DOHH2 (cell line): ENCODE measurements at regions not wholly inside any gene's neighbourhood (a gene's known extent, or its start where the extent isn't known, plus 50 kb on each side); places are given as distances from the start of the nearest gene placed in this dataset.

ENCODE experiments used
- H3F3A ChIP-seq: fragments of 200-600 bp; sonication (generic), shearing (Covaris generic); 2 replicates; pipeline ENCODE4 v1.6.0; 2016; ENCODE audit warnings: antibody characterized with exemption, mild to moderate bottlenecking; ENCODE audit not compliant: control insufficient read depth, insufficient read depth
- H3K27ac ChIP-seq: fragments of 200-600 bp; sonication (generic); 2 replicates; pipeline ENCODE4 v1.5.1; 2014; ENCODE audit warnings: low read depth, mild to moderate bottlenecking, low read length, moderate library complexity
- H3K27me3 ChIP-seq: fragments of 200-600 bp; sonication (generic); 2 replicates; pipeline ENCODE4 v1.6.1; 2014; ENCODE audit warnings: mild to moderate bottlenecking, low read length, mixed read lengths; ENCODE audit not compliant: control insufficient read depth
- H3K36me3 ChIP-seq: fragments of 200-600 bp; sonication (generic); 2 replicates; pipeline ENCODE4 v1.6.1; 2014; ENCODE audit warnings: mild to moderate bottlenecking, low read length, moderate library complexity, mixed read lengths; ENCODE audit not compliant: control insufficient read depth
- H3K4me1 ChIP-seq: fragments of 200-600 bp; sonication (generic); 2 replicates; pipeline ENCODE4 v1.6.1; 2014; ENCODE audit warnings: mild to moderate bottlenecking, low read length, mixed read lengths; ENCODE audit not compliant: control insufficient read depth
- H3K4me2 ChIP-seq: fragments of 200-600 bp; sonication (generic); 2 replicates; pipeline ENCODE4 v1.6.0; 2014; ENCODE audit warnings: mild to moderate bottlenecking, low read length, moderate library complexity
- H3K4me3 ChIP-seq: fragments of 200-600 bp; sonication (generic); 2 replicates; pipeline ENCODE4 v1.5.1; 2014; ENCODE audit warnings: mild to moderate bottlenecking, low read length, mixed read lengths
- H3K79me2 ChIP-seq: fragments of 200-600 bp; sonication (generic); 2 replicates; pipeline ENCODE4 v1.6.1; 2014; ENCODE audit warnings: mild to moderate bottlenecking, low read length, mixed read lengths; ENCODE audit not compliant: control insufficient read depth
- H3K9me2 ChIP-seq: fragments of 200-600 bp; sonication (generic); replicated peaks from 2 replicates; pipeline ENCODE4 v1.6.1; 2014; ENCODE audit warnings: mild to moderate bottlenecking, low read length, mixed read lengths; ENCODE audit not compliant: control insufficient read depth
- H3K9me3 ChIP-seq: fragments of 200-600 bp; sonication (generic); 2 replicates; pipeline ENCODE4 v1.6.1; 2014; ENCODE audit warnings: antibody characterized with exemption, low read length, mixed read lengths; ENCODE audit not compliant: control insufficient read depth, insufficient read depth
- H4K20me1 ChIP-seq: fragments of 200-600 bp; sonication (generic); 2 replicates; pipeline ENCODE4 v1.6.0; 2014; ENCODE audit warnings: low read depth, mild to moderate bottlenecking, antibody characterized with exemption, low read length, moderate library complexity; ENCODE audit not compliant: control insufficient read depth, insufficient read depth
- CTCF ChIP-seq: fragments of 200-600 bp; sonication (generic); IDR thresholded peaks from one replicate; pipeline ENCODE4 v1.5.1; 2014; ENCODE audit warnings: antibody characterized with exemption, mild to moderate bottlenecking, low read depth, low read length; ENCODE audit not compliant: poor library complexity, severe bottlenecking
- EZH2phosphoT487 ChIP-seq: fragments of 200-600 bp; sonication (generic); IDR thresholded peaks from 2 replicates; pipeline ENCODE4 v1.6.1; 2017; ENCODE audit warnings: borderline replicate concordance, mild to moderate bottlenecking, antibody characterized with exemption, low read length, moderate library complexity, mixed read lengths

DNA sequence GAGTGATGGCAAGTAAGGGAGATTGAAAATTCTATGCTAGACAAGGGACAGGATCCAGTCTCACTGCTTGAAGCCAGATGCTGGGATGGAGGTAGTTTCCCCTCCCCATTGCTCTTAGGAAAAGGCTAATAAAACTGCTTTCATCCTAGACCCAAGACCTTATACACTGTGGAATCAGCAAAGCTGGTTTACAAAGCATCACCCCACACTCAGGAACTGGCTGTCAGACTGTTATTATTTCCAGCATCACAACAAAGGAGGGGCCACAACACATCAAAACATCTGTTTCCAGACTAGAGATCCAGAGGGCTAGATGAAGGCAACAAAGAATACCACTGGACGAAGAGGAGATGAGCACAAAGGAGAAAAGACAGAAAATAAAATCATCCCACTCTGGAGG lies 364.6 kb upstream of the PTGER4 start:
- Histone ChIP-seq H3K4me1 (no peaks in the 10 kb centered on the region), H3K27me3 (no peaks in the 10 kb centered on the region), H3K27ac (no peak overlapping the region), H3K9me2 (no peaks in the 10 kb centered on the region), H3K9me3 (no peaks in the 10 kb centered on the region), H3K79me2 (no peaks in the 10 kb centered on the region), H3F3A (no peaks in the 10 kb centered on the region), H3K4me3 (no peak overlapping the region), H3K4me2 (no peak overlapping the region), H3K36me3 (no peaks in the 10 kb centered on the region), H4K20me1 (no peaks in the 10 kb centered on the region)
- TF ChIP-seq CTCF, result no peak
- TF ChIP-seq EZH2phosphoT487, result no peak

GRCh38 chr5:40314275-40314674 lies 365.4 kb upstream of the PTGER4 start:
- Histone ChIP-seq H3K27ac (no peak overlapping the region), H3F3A (no peaks in the 10 kb centered on the region), H3K36me3 (no peaks in the 10 kb centered on the region), H3K79me2 (no peaks in the 10 kb centered on the region), H3K27me3 (no peaks in the 10 kb centered on the region), H3K4me3 (no peak overlapping the region), H3K4me1 (no peaks in the 10 kb centered on the region), H3K9me2 (no peaks in the 10 kb centered on the region), H4K20me1 (no peaks in the 10 kb centered on the region), H3K4me2 (no peak overlapping the region), H3K9me3 (no peaks in the 10 kb centered on the region)
- TF ChIP-seq EZH2phosphoT487, result no peak

DNA sequence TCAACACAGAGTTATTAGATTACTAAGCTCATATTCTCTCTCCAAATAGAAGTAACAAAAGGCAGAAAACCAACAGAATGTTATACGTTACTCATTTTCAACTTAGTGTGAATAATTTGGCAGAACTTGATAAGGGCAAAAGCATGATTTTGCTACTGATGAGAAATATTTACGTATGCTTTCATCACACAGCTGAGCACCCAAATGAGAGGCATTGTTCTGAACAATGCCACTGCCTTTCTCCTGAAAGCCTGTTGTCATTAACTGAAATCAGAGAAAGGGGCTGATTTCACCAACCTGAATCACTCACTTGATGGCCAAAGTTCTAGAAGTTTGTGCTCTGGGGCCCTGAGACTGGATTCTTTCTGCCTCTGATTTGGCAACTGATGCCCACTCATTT lies 367.5 kb upstream of the PTGER4 start:
- no peaks in the 10 kb centered on the region for H4K20me1 ChIP-seq
- no peaks in the 10 kb centered on the region for H3K79me2 ChIP-seq
- H3F3A ChIP-seq, result no peaks in the 10 kb centered on the region
- no peaks in the 10 kb centered on the region for H3K27me3 ChIP-seq
- no peak overlapping the region for H3K4me2 ChIP-seq
- no peaks in the 10 kb centered on the region for H3K9me3 ChIP-seq
- H3K9me2 ChIP-seq, result no peaks in the 10 kb centered on the region
- H3K4me1 ChIP-seq, result no peaks in the 10 kb centered on the region
- H3K36me3 ChIP-seq, result no peaks in the 10 kb centered on the region
- H3K27ac ChIP-seq, result no peak overlapping the region
- no peak overlapping the region for H3K4me3 ChIP-seq
- no peak for TF ChIP-seq EZH2phosphoT487
- TF ChIP-seq CTCF, result no peak

DNA sequence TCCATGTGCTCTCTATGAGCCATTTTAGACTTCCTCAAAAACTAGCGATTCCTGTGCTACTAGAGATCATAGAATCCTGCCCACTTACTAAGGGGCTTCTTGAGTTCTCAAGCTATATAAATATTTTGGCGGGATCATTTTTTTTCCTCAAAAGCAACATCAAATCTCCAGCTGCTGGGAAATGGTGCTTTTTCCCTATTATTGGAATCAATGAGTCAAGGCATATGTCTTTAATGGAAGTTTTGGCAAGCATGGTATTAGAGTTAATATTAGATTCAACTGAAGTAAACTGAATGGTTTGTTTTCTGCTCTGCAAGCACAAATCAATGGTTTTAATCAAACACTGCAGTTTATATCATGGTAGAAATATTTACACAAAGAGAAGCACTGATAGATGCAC lies 369.9 kb upstream of the PTGER4 start:
- H3K27ac ChIP-seq, result no peak overlapping the region
- no peaks in the 10 kb centered on the region for H3K36me3 ChIP-seq
- no peak overlapping the region for H3K4me3 ChIP-seq
- H3K9me3 ChIP-seq, result no peaks in the 10 kb centered on the region
- no peaks in the 10 kb centered on the region for H4K20me1 ChIP-seq
- H3K79me2 ChIP-seq, result no peaks in the 10 kb centered on the region
- no peaks in the 10 kb centered on the region for H3K4me1 ChIP-seq
- H3K4me2 ChIP-seq, result no peak overlapping the region
- H3F3A ChIP-seq, result no peaks in the 10 kb centered on the region
- TF ChIP-seq CTCF (no peak), EZH2phosphoT487 (no peak)
- no peaks in the 10 kb centered on the region for H3K27me3 ChIP-seq
- no peaks in the 10 kb centered on the region; the same call in 1 of the 2 replicates for H3K9me2 ChIP-seq
